Uterus (tissue), 3 donors: ENCODE measurements at regions not wholly inside any gene's neighbourhood (a gene's known extent, or its start where the extent isn't known, plus 50 kb on each side); places are given as distances from the start of the nearest gene placed in this dataset.
"Not testable (repeated sequence)": the region's sequence is repeated elsewhere in the genome, so short reads cannot be mapped to it uniquely, and the experiment has no call there.

ENCODE experiments used
- DNase-seq, 2 donors: peaks; one replicate each; pipeline ENCODE4 v3.0.0-alpha.2; 2019 to 2020
- H3K27ac ChIP-seq, 2 donors: fragments of 200-600 bp; sonication (generic); 1 replicate in 1 of 2; 2 replicates in 1 of 2; pipeline ENCODE4 v1.5.1; 2016 to 2018
- H3K27me3 ChIP-seq, 2 donors: fragments of 200-600 bp; sonication (generic); one replicate each; pipeline ENCODE4 v1.5.1; 2018 to 2019; ENCODE audit warnings: control low read depth in 1 of 2
- H3K36me3 ChIP-seq, 2 donors: fragments of 200-600 bp; sonication (generic); one replicate each; pipeline ENCODE4 v1.5.1; 2019; ENCODE audit warnings: control low read depth in 1 of 2
- H3K4me1 ChIP-seq, 2 donors: fragments of 200-600 bp; sonication (generic); one replicate each; pipeline ENCODE4 v1.5.1; 2018 to 2019; ENCODE audit warnings: control low read depth in 1 of 2
- H3K4me3 ChIP-seq, 2 donors: fragments of 200-600 bp; sonication (generic); 1 replicate in 1 of 2; 2 replicates in 1 of 2; pipeline ENCODE4 v1.5.1; 2018 to 2019; ENCODE audit warnings: mild to moderate bottlenecking in 1 of 2
- H3K9me3 ChIP-seq, 2 donors: fragments of 200-600 bp; sonication (generic); one replicate each; pipeline ENCODE4 v1.5.1; 2019; ENCODE audit warnings: control low read depth in 1 of 2
- POLR2A ChIP-seq, 2 donors: fragments of 450-650 bp; IDR thresholded peaks; one replicate each; pipeline ENCODE4 v1.6.1; 2016; ENCODE audit warnings: antibody characterized with exemption in 2 of 2, mild to moderate bottlenecking in 1 of 2, moderate library complexity in 1 of 2
- intact Hi-C: fragments of 100-400 bp; cut with DNase I; formaldehyde crosslinking; loops from one replicate; pipeline ENCODE4 v1.15.1; 2023; ENCODE audit warnings: low total_unique reads
- TF ChIP-seq, protein P1 (sequence below), 4 experiments: fragments of 200-600 bp in 2 of 4; fragments of 450-650 bp in 2 of 4; sonication (generic) in 2 of 4; IDR thresholded peaks; one replicate each; pipeline ENCODE4 v1.5.1; 2016 to 2019; ENCODE audit warnings: antibody characterized with exemption in 4 of 4, mild to moderate bottlenecking in 2 of 4, moderate library complexity in 1 of 4
- donor health status: DM: yes; HTN: yes; CAD: no.

DNA sequence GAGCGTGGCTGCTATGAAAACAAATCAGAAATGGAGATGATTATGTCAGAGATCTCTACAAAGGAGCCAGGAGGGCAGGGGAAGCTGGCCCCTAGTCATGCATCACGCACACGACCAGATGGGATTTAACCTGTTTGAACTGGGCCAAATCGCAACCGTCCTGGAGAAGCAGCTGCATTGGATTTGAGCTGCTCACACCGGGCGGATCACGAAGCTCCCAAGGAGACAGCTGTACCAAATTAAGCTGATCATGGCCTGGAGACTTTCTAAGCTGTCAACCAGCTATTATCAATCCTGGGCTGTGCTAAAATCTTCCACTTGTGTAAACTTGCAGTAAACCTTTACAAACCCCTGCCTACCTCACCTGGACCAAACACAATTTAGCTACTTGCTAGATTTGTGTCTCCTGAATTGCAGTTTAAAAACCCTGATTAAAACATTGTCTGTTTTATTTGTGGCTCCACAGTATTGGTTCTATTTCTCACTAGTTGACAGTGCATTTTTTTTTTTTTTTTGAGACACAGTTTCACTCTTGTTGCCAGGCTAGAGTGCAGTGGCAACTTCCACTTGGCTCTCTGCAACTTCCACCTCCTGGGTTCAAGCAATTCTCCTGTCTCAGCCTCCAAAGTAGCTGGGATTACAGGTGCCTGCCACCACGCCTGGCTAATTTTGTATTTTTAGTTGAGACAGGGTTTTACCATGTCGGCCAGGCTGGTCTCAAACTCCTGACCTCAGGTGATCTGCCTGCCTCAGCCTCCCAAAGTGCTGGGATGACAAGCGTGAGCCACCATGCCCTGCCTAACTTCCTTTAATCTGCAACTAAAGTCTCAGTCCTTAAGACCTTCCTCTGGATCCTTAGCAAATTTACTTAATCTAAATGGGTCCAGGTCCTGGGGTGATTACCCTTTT lies 98.3 kb upstream of the GRIN2A start:
- no peak for DNase-seq
- H3K27ac ChIP-seq = no peak overlapping the region
- H3K9me3 ChIP-seq = no peaks in the 10 kb centered on the region
- no peaks in the 10 kb centered on the region for H3K36me3 ChIP-seq
- H3K4me3 ChIP-seq = no peak overlapping the region
- no peak for TF ChIP-seq POLR2A (IDR thresholded peaks at IDR 0.05)
- TF ChIP-seq, protein P1, sequence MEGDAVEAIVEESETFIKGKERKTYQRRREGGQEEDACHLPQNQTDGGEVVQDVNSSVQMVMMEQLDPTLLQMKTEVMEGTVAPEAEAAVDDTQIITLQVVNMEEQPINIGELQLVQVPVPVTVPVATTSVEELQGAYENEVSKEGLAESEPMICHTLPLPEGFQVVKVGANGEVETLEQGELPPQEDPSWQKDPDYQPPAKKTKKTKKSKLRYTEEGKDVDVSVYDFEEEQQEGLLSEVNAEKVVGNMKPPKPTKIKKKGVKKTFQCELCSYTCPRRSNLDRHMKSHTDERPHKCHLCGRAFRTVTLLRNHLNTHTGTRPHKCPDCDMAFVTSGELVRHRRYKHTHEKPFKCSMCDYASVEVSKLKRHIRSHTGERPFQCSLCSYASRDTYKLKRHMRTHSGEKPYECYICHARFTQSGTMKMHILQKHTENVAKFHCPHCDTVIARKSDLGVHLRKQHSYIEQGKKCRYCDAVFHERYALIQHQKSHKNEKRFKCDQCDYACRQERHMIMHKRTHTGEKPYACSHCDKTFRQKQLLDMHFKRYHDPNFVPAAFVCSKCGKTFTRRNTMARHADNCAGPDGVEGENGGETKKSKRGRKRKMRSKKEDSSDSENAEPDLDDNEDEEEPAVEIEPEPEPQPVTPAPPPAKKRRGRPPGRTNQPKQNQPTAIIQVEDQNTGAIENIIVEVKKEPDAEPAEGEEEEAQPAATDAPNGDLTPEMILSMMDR (IDR thresholded peaks at IDR 0.05) = no peak
- no peaks in the 10 kb centered on the region for H3K27me3 ChIP-seq
- H3K4me1 ChIP-seq = no peaks in the 10 kb centered on the region
- intact Hi-C loops = no loop called here

- no peak overlapping the region for H3K27ac ChIP-seq
- TF ChIP-seq, protein P1 (IDR thresholded peaks at IDR 0.05) = no peak
- TF ChIP-seq POLR2A (IDR thresholded peaks at IDR 0.05) = no peak
- intact Hi-C loops = no loop called here
- H3K9me3 ChIP-seq = no peaks in the 10 kb centered on the region
- no peaks in the 10 kb centered on the region for H3K36me3 ChIP-seq
- no peak for DNase-seq
- no peak overlapping the region for H3K4me3 ChIP-seq
- no peaks in the 10 kb centered on the region for H3K27me3 ChIP-seq
- no peaks in the 10 kb centered on the region for H3K4me1 ChIP-seq
These were observed 100.1 kb upstream of the GRIN2A start for GRCh38 chr16:10282367-10282766.

- not testable (repeated sequence) for H3K4me3 ChIP-seq, H3K27ac ChIP-seq
These were observed 101.0 kb upstream of the GRIN2A start for GRCh38 chr16:10283246-10283645.

GRCh38 chr16:10290467-10291105 lies 95.3 kb upstream of the ATF7IP2 start:
- H3K27me3 ChIP-seq, H3K9me3 ChIP-seq, intact Hi-C loops, H3K4me1 ChIP-seq, DNase-seq, H3K36me3 ChIP-seq, H3K27ac ChIP-seq, H3K4me3 ChIP-seq: not testable (repeated sequence)

More at GRCh38 chr16:10283246-10283645, 101.0 kb upstream of the GRIN2A start:
- H3K36me3 ChIP-seq, H3K9me3 ChIP-seq, H3K27me3 ChIP-seq, H3K4me1 ChIP-seq, DNase-seq, intact Hi-C loops: not testable (repeated sequence)

GRCh38 chr16:10292197-10292596 lies 93.7 kb upstream of the ATF7IP2 start:
- intact Hi-C loops, H3K27ac ChIP-seq, H3K9me3 ChIP-seq, H3K36me3 ChIP-seq, DNase-seq, H3K4me3 ChIP-seq, H3K27me3 ChIP-seq, H3K4me1 ChIP-seq: not testable (repeated sequence)

DNA sequence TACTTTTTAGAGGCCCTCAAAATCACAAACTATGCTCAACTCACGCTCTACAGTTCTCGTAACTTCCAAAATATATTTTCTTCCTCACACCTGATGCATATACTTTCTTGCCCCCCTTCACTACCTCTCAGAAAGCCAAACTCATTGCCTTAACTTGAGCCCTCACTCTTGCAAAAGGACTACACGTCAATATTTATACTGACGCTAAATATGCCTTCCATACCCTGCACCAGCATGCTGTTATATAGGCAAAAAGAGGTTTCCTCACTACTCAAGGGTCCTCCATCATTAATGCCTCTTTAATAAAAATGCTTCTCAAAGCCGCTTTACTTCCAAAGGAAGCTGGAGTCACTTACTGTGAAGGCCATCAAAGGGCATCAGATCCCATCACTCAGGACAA lies 92.9 kb upstream of the ATF7IP2 start:
- H3K27ac ChIP-seq, H3K27me3 ChIP-seq, H3K4me1 ChIP-seq, H3K36me3 ChIP-seq, intact Hi-C loops, DNase-seq, H3K4me3 ChIP-seq, H3K9me3 ChIP-seq: not testable (repeated sequence)

DNA sequence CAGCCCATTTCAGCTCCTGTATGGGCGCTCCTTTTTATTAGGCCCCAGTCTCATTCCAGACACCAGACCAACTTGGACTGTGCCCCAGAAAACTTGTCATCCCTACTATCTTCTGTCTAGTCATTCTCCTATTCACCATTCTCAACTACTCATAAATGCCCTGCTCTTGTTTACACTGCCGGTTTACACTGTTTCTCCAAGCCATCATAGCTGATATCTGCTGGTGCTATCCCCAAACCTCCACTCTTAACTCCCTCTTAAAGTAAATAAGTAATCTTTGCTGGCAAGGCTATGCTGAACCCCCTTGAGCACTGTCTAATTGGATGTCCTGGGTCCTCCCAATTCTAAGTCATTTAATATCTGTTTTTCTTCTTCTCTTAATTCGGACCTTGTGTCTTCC lies 91.7 kb upstream of the ATF7IP2 start:
- intact Hi-C loops, H3K4me1 ChIP-seq, H3K36me3 ChIP-seq, H3K4me3 ChIP-seq, H3K27me3 ChIP-seq, H3K27ac ChIP-seq, H3K9me3 ChIP-seq, DNase-seq: not testable (repeated sequence)
